ENCODE measurements at regions not wholly inside any gene's neighbourhood (a gene's known extent, or its start where the extent isn't known, plus 50 kb on each side); places are given as distances from the start of the nearest gene placed in this dataset.

DNA sequence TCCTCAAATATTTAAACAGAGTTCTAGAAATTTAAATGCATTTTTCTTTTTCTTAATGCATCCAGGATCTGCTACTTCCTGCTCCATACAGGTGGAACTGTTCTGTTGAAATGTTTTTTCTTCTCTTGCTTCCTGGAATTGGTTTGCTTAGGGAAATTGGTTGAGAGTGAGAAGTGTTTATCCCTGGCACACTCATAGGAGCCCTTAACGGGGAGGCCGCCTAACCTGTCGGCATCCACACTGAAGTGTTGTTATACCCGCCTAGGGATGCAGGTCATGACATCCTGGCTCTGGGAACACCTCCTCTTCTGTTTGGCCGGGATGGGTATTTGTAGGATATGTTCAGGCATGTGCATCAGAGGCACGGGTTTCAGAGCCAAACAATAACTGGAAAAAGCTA, 239.7 kb downstream of the GADD45G start:
- Histone ChIP-seq H3K9me3 (ENCODE audit: control insufficient read depth, insufficient read depth, low read depth, low read length) (no peaks in the 10 kb centered on the region), H3K4me1 (ENCODE audit: control insufficient read depth, insufficient read depth, low read length) (no peaks in the 10 kb centered on the region), H3K4me3 (ENCODE audit: low read depth, low read length) (no peak overlapping the region), H3K27ac (ENCODE audit: extremely low read depth, low read depth, low read length) (no peak overlapping the region), H3K36me3 (ENCODE audit: control insufficient read depth in 2 of 2, insufficient read depth in 1 of 2, low read length in 2 of 2) (no peaks in the 10 kb centered on the region)
- CTCF ChIA-PET, result no interaction called here
- POLR2A ChIA-PET, result no interaction called here
- TF ChIP-seq ZNF707 (tag by site-specific recombination; IDR thresholded peaks at IDR 0.05), result no peak
- no peak for TF ChIP-seq BCL11A (tag by site-specific recombination; IDR thresholded peaks at IDR 0.05; ENCODE audit: low read depth)
- TF ChIP-seq ZNF114 (tag by site-specific recombination; IDR thresholded peaks at IDR 0.05), result no peak
- TF ChIP-seq ZNF37A (tag by site-specific recombination; IDR thresholded peaks at IDR 0.05), result no peak
- TF ChIP-seq OSR2 (tag by site-specific recombination; IDR thresholded peaks at IDR 0.05), result no peak
- TF ChIP-seq, protein P1, sequence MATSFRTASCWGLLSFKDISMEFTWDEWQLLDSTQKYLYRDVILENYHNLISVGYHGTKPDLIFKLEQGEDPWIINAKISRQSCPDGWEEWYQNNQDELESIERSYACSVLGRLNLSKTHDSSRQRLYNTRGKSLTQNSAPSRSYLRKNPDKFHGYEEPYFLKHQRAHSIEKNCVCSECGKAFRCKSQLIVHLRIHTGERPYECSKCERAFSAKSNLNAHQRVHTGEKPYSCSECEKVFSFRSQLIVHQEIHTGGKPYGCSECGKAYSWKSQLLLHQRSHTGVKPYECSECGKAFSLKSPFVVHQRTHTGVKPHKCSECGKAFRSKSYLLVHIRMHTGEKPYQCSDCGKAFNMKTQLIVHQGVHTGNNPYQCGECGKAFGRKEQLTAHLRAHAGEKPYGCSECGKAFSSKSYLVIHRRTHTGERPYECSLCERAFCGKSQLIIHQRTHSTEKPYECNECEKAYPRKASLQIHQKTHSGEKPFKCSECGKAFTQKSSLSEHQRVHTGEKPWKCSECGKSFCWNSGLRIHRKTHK (tag by site-specific recombination; IDR thresholded peaks at IDR 0.05), result no peak
- no peak for TF ChIP-seq ZNF214 (tag by site-specific recombination; IDR thresholded peaks at IDR 0.05; ENCODE audit: borderline replicate concordance)
- TF ChIP-seq ZNF596 (tag by site-specific recombination; IDR thresholded peaks at IDR 0.05), result no peak
- no peak for TF ChIP-seq HOXD13 (CRISPR knock-in tag; IDR thresholded peaks at IDR 0.05; ENCODE audit: borderline replicate concordance)
- no peak for TF ChIP-seq ZNF548 (tag by site-specific recombination; IDR thresholded peaks at IDR 0.05)
- TF ChIP-seq, protein P2, sequence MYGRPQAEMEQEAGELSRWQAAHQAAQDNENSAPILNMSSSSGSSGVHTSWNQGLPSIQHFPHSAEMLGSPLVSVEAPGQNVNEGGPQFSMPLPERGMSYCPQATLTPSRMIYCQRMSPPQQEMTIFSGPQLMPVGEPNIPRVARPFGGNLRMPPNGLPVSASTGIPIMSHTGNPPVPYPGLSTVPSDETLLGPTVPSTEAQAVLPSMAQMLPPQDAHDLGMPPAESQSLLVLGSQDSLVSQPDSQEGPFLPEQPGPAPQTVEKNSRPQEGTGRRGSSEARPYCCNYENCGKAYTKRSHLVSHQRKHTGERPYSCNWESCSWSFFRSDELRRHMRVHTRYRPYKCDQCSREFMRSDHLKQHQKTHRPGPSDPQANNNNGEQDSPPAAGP (tag by site-specific recombination; IDR thresholded peaks at IDR 0.05), result no peak
- TF ChIP-seq, protein P3, sequence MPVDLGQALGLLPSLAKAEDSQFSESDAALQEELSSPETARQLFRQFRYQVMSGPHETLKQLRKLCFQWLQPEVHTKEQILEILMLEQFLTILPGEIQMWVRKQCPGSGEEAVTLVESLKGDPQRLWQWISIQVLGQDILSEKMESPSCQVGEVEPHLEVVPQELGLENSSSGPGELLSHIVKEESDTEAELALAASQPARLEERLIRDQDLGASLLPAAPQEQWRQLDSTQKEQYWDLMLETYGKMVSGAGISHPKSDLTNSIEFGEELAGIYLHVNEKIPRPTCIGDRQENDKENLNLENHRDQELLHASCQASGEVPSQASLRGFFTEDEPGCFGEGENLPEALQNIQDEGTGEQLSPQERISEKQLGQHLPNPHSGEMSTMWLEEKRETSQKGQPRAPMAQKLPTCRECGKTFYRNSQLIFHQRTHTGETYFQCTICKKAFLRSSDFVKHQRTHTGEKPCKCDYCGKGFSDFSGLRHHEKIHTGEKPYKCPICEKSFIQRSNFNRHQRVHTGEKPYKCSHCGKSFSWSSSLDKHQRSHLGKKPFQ (tag by site-specific recombination; IDR thresholded peaks at IDR 0.05), result no peak
- TF ChIP-seq ZNF654 (tag by site-specific recombination; IDR thresholded peaks at IDR 0.05; ENCODE audit: low read depth), result no peak
- no peak for TF ChIP-seq ZNF174 (tag by site-specific recombination; IDR thresholded peaks at IDR 0.05)
- no peak for TF ChIP-seq ZNF2 (tag by site-specific recombination; IDR thresholded peaks at IDR 0.05)
- no peak for TF ChIP-seq ZNF530 (tag by site-specific recombination; IDR thresholded peaks at IDR 0.05; ENCODE audit: low read depth)
- no peak for TF ChIP-seq ZBTB21 (tag by site-specific recombination; IDR thresholded peaks at IDR 0.05)
- no peak for TF ChIP-seq ZNF660 (tag by site-specific recombination; IDR thresholded peaks at IDR 0.05)
- TF ChIP-seq, protein P4, sequence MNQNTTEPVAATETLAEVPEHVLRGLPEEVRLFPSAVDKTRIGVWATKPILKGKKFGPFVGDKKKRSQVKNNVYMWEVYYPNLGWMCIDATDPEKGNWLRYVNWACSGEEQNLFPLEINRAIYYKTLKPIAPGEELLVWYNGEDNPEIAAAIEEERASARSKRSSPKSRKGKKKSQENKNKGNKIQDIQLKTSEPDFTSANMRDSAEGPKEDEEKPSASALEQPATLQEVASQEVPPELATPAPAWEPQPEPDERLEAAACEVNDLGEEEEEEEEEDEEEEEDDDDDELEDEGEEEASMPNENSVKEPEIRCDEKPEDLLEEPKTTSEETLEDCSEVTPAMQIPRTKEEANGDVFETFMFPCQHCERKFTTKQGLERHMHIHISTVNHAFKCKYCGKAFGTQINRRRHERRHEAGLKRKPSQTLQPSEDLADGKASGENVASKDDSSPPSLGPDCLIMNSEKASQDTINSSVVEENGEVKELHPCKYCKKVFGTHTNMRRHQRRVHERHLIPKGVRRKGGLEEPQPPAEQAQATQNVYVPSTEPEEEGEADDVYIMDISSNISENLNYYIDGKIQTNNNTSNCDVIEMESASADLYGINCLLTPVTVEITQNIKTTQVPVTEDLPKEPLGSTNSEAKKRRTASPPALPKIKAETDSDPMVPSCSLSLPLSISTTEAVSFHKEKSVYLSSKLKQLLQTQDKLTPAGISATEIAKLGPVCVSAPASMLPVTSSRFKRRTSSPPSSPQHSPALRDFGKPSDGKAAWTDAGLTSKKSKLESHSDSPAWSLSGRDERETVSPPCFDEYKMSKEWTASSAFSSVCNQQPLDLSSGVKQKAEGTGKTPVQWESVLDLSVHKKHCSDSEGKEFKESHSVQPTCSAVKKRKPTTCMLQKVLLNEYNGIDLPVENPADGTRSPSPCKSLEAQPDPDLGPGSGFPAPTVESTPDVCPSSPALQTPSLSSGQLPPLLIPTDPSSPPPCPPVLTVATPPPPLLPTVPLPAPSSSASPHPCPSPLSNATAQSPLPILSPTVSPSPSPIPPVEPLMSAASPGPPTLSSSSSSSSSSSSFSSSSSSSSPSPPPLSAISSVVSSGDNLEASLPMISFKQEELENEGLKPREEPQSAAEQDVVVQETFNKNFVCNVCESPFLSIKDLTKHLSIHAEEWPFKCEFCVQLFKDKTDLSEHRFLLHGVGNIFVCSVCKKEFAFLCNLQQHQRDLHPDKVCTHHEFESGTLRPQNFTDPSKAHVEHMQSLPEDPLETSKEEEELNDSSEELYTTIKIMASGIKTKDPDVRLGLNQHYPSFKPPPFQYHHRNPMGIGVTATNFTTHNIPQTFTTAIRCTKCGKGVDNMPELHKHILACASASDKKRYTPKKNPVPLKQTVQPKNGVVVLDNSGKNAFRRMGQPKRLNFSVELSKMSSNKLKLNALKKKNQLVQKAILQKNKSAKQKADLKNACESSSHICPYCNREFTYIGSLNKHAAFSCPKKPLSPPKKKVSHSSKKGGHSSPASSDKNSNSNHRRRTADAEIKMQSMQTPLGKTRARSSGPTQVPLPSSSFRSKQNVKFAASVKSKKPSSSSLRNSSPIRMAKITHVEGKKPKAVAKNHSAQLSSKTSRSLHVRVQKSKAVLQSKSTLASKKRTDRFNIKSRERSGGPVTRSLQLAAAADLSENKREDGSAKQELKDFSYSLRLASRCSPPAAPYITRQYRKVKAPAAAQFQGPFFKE (tag by site-specific recombination; IDR thresholded peaks at IDR 0.05; ENCODE audit: borderline replicate concordance), result no peak
